NCI-H446 (cell line): ENCODE measurements at regions not wholly inside any gene's neighbourhood (a gene's known extent, or its start where the extent isn't known, plus 50 kb on each side); places are given as distances from the start of the nearest gene placed in this dataset.
A peak's percentile ranks its signal among the peaks of the same experiment; 100 is the strongest.

Experiments used
- DNase-seq, 2 experiments: peaks; one replicate each; lab custom pipeline; 2025; lab: John Stamatoyannopoulos, UW

DNA sequence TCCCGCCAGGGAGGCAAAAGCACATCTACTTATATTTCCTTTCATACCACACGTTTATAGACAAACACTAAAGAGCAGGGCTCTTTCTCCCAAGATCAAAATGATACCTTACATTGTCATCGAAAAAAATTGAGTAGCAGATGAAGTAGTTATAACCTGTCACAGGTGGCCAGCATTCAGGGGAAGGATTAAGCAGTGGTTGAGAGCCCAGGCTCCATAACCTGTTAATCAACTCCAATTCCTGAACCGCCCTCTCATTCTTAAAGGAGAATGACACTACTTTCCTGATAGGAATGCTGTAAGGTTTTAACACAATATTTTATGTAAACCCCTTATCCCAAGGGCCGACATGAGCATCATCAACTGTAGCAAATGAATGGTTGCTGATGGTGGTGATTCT lies 268.9 kb upstream of the KCNIP4 start:
- DNase-seq, result no peak

DNA sequence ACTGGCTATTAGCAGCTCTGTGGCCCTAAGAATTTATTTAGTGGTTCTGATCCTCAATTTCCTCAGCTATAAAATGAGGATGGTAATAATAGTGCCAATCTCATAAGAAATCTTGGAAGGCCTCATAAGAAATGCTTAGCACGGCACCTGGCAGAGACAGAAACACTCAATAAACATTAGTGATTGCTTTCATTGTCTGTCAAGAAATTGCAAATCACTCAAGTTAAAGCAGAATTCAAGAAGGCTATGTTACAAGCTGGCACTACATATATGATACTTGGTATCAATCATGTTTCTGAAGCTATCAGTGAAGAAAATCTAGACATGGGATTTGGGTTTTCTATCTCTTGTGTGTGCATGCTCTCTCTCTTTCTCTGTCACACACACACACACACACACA lies 267.7 kb upstream of the KCNIP4 start:
- no peak for DNase-seq

DNA sequence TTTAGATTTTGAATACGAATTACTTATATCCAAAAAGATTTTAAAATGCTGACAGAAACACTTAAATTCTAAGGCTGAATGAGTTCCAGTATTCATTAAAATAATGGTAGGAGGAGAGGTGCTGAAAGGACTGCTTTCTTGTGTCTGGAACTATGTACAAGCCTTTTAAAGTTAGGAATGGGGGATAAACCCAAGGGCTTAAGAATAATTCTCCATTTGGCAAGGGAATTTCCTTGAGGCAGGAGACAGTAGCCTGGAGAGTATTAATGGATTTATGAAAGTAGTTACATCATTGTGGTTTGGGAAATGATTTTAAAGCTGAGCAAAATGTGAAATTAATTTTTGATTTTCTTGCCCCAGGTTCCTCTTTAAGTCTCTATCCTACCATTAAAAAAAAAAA lies 266.5 kb upstream of the KCNIP4 start:
- no peak for DNase-seq

DNA sequence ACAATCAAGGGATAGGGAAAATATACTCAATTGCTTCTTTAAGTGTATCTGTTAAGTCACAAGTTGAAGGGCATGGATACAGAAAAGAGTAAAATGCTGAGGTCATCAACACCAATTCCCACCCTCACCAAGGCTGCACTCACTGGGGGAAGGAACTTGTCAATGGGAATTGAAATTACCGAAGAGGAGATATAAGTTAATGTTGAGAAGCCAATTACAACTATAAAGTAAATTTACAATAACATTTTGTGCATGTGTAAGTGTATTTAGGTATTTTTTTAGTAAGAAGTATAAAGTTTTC lies 255.1 kb upstream of the KCNIP4 start:
- DNase-seq, result no peak

DNA sequence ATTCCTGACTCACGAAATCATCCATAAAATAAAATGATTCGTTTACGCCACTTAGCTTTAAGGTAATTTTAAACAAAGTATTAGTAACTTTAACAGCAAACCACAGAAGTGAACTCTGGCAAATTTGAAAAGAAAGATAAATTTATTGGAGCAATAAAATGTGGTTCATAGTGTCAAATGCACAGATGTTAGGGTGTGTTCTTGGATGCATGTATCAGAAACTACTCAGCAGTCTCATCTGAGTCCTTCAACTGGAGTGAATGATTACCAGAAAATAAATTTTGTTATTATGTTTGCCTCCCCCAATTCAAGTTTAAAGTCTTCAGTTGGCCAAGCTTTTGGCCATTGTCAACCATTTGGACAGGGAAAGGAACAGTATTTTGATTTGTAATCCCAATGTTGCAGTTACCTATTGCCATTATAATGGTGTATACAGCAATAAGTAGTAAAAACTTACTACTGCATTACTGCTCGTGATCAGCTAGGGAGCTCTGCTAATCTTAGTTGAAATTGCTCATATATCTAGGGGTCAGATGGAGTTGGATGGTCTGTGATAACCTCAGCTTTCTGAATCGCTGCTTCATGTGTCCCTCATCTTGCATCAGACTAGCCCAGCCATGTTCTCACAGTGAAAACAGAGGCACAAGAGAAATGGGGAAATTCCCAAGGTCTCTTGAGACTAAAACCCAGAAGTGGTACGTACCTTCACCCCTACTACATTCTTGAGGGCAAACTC lies 254.6 kb upstream of the KCNIP4 start:
- DNase-seq, result no peak

DNA sequence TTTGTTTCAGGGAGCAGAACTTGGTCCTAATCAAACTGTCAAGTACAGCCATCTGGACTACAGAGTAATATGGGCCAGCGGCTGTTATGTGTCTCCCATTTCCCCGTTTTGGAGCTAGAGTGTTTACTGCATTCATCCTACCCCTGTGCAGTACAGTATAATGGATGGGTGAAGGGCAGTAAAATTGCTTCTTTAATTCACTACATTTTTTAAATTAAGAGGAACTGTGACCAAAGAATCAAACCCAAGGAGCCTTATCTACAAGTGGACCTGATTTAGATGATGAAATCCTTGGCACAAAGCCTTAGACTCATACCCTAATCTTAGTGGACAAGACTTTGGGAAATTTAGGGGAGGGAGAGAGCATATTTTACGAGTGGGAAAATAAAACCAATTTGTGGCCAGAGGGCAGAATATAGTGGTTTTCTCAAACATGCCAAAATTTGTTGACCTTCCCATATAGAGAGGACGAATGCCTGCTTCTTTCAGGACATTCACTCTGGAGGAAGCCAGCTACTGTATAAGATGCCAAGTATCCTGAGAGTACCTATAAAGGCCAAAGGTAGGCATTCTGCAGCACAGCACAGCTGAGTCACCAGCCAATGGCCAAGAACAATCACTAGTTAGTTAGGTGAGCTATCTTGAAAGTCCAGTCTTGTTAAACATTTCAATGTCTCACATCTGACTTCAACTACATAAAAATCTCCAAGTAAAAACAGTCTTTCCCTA lies 253.8 kb upstream of the KCNIP4 start:
- no peak for DNase-seq

DNA sequence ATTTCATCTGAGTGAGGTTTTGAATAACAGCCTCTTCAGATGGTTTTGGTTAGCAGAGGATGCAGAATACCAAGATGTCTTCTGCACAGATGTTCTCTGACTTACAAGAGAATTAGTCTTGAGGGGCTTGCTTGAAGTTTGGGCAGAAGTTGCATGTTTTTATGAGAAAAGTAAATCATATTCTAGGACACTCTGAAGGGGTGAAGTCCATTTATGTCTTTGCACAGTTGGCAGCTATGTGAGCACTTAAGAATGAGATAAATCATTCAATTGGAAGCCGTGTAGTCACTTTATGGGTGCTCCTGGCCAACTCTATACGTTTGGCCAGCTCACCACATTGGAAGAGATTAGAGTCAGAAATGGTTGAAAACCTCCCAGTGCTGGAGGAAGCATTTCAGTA lies 252.7 kb upstream of the KCNIP4 start:
- DNase-seq, result no peak

DNA sequence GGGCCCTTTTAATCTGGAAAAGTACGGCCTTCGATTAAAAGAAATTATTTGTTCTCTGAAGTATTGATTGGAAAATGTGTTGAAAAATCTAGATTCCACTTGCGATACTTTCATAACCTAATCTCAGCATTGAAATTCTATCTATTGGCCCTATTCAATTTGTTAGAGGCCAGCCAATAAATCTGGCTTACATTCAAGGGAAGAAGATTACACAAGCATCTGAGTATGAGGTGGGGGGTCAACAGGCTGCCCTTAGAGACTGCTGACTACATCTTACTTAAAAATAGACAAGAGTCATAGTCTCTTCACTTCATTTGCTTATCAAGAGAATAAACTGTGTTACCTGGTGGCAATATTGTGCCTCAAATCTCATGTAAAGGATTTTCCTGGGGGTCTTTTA lies 248.0 kb upstream of the KCNIP4 start:
- no peak for DNase-seq

DNA sequence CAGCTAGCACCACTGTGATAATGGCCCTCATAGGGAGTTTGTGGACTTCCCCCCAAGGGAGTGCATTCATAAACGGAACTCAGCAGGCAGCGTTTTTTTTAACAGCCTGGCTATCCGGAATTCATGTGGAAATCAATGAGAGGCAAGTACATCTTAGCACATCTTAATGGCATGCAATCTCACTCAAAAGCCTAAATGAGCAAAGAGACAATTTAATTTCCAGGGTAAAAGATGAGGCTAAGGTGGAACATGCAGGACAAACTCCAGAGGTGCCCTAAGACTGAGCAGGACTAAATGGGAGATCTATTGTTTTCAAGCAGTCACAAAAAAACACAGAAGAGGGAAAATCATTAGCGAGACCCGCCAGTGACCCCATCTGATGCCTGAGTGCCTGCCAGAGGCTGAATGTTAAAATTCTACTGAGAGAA lies 243.5 kb upstream of the KCNIP4 start:
- no peak for DNase-seq

DNA sequence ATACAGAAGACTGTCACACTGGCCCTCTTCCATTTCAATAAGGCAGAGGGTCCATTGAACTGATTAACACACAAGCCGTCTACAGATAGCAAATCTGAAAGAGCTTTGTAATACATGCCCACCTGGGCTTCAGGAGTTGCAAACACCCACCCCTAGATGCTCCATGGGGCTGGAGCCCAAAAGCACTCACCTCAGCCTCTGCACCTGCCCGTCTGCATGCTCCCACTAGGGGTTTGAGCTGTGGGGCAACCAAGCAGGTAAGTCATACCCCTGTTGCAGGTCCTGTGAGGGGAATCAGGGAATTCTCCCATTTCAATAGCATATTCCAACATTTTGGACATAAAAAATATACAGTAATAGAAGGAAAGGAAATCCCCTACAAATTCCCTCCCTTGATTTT lies 243.0 kb upstream of the KCNIP4 start:
- DNase-seq, result no peak

DNA sequence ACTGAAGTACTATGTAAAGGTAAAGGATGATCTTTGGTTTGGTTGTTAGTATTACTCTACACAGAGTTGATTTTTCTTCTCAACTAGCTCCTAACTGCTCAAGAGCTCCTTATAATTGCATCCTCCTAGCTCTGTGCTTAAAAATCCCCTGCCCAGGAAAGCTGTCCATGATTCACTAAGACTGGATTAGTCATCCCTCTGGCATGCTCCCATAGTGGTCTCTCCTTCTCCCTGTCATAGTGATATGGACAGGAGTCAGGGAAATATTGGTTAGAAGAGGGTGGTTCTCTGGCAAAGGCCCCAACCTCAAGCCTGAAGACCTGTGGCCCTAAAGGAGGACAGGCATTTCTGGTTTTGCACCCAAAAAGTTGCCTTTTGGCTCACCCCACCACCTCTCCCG lies 242.3 kb upstream of the KCNIP4 start:
- DNase-seq, result no peak

DNA sequence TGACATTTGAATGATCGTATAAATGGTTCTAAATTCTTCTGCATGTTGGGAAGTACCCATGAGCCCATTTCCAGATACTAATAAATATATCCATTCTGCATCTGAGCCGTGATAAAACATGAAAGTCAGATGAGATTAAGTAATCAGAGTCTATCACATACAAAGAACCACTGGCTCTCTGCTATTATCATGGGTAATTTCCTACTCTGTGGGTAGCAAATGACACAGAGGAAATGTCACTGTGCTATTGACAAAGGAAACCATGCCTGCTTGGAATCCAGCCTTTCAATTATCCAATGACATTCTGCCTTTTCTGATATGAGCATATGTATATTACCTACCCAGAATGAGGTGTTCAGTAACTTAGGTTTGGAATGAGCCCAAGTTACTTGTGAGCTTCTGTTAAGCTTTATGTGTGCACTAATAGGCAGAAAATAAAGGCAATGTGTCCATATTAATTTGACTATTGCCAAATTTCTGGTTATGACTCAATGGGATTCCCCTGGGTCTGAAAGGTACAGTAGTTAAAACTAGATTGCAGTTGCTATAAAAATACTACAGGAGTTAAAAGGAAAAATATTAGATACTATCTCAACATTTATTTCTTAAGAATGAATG lies 238.7 kb upstream of the KCNIP4 start:
- no peak for DNase-seq

DNA sequence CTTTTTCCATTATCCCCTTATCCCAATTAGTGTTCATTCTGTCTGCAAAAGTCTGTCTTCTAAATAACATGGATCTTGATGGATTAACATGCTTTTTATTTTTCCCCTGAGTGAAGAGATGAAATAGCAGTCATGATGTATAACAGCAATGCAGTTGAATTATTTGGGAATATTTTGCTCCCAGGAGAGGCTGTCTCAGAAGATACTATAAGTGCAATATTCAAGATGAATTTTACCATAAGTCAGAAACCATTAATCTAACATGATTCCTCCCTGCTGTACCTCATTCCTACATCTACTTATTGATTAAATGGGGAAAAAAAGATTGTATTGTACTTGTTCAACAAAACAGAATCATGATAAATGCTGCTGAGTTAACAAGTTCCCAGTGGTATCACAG lies 233.2 kb upstream of the KCNIP4 start:
- no peak for DNase-seq

DNA sequence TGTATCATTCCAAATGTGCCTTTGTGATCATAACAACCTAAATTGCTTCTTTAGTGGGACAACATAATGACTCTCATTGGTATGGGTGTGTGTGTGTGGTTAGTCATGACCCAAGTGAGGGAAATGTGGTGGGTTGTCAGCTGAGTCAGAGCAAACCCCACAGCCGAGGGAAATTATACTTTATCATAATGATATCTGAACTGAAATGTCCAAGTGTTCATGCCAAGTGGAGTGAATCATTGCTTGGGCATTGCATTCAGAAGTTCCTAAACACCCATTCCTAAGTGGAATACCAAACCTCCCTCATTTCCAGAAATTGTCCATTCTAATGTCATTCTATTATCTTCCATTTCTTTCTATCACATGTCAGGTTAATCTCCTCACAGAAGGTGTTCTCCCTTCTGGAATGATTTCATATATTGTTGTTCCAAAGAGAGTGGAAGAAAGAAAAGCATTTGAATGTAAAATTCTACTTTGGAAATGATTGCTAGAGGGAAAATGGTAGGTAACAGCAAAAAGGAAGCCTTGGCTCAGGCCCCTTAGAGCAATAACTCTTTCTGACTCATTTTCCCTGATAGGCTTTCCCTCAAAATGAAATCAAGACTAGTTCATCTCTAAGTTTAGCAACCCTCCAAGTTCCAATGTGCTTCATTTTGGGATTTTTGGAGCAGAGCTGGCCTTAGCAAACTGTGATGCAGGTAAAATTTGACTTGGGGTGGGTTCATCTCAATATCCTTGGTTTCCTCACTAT lies 230.7 kb upstream of the KCNIP4 start:
- DNase-seq, result no peak

DNA sequence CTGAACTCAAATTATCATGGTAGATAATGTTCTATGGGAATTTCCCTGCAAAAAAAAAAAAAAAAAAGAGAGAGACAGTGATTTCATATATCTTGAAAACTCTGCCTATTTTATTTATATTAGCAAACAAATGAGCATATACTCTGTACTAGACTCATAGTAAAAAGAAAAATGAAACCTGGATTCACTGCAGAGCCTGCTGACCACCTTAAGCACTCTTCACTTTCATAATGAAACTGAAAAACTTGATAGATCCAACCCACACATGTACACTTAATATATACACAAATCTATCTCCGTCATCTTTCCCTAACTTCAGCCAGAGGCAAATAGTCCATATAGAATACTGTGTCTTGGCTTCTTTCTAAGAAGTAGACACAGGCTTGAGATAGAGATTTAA lies 226.1 kb upstream of the KCNIP4 start:
- DNase-seq, result no peak

DNA sequence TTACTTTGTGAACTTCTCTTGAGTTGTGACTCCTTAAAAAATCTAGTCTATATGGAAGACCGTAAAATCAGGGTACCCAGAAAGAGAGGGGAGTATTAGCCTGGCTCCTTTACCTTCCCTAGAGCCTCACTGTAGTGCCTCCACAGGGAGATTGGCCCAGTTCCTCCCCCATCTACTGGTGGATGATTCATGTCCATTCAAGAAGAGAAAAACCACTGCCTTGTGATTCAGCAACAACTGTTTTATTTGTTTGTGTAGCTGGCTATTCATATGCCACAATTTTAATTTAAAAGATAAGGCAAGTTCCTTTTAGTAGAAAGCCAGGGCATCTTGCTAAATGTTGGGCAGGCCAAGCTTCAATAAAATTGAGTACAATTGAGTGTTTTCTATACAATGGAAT lies 221.8 kb upstream of the KCNIP4 start:
- DNase-seq, result no peak

DNA sequence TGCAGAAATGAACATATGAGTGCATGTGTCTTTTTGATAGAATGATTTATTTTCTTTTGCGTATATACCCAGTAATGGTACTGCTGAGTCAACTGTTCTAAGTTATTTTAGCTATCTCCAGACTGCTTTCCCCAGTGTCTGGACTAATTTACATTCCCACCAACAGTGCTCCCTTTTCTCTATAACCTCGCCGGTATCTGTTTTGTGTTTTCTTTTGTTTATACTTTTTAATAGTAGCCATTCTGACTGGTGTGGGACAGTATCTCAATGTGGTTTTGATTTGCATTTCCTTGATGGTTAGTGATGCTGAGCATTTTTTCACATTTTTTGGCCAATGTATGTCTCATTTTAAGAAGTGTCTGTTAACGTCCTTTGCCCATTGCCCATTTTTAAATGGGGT lies 218.6 kb upstream of the KCNIP4 start:
- no peak for DNase-seq

DNA sequence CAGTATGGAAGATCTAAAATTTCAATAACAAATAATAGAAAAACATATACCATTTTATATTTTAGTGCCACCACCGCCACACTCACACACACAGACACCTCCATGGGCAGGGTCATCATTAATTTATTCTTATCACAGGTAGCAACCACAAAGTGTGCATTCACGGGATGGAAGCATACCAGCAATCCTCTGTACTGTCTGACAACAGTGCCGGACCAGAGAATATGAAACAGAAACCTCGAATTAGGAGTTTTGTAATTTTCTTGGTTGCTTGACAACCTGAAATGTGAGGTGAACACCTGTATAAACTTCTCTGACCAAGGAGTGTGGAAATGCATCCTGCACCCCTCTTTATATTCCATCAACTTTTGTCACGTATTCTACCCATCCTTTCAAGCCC lies 213.9 kb upstream of the KCNIP4 start:
- no peak for DNase-seq

DNA sequence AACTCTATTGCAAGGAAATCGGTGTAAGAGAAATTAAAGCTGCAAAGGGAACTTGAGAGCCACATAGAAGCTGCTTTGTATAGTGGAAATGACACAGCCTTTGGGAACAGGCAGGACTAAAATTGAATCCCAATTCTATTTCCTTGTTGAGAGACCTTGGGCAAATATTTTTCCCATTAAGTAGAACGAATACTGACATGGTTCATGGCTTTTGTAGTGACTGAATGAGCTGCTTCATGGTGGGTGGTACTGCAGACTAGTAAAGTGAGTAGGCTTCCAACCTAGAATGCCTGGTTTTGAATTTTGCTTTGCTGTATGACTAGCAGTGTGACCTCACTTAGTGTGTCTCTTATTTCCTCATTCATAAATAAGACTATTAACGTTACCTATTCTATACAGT lies 182.2 kb upstream of the KCNIP4 start:
- no peak for DNase-seq

DNA sequence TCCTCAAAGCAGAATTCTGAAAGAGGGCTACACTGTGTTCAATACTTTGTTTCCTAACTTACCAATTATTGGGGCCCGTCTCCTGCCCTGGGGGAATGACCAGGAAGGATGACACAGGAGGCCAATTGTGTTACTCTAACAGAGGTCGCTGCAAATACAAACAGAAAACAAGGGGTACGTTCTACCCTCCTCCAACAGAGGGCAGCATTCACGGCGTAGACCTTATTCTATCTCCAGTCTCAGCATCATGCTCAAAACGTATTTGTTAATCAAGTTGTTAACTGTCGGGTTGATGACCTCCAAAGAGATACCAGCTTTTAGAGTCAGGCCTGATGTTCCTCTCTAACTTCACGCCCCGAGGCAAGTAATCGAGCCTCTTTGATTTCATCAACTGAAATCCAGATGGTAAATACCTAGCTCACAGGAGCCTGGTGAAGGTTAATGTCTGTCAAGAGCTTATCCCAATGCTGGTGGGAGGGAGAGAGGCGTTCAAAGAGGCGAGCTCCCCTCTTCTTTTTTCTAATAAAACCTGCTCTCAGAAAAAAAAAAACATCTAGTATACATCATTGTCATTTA lies 181.0 kb upstream of the KCNIP4 start:
- peak in 1 of 2 experiments; percentile 45 for DNase-seq

DNA sequence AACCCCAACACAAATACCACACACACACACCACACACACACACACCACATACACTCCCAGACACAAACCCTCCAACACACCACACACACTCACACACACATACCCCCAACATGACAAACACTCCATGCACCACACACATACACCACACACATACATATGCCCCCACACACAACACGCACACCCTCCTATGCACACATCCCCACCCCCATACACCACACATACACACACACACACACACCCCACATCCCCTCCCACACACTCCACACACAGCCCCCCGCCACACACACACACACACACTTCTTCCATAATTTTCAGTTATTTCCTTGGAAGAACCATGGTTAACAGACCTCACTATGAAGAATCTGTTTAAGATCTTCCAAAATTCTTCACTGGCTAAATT lies 173.5 kb upstream of the KCNIP4 start:
- DNase-seq, result no peak

DNA sequence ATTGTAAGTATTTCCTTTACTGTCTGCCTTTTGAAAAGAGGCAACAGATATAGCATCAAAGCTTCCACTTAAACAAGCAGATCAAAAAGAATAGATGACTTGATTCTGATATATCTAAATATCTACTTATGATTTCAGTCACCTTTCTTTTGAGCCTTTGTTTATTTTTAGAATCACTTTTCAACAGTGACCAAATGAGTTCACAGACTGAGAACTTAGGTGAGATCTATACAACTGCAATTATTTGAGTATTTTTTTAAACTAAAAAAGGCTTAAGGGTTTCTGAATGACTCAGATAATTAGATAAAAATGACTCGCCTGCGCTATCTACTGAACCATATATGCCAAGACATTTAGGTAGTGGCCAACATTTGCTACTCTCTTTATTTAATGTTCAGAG lies 166.7 kb upstream of the KCNIP4 start:
- DNase-seq, result no peak

DNA sequence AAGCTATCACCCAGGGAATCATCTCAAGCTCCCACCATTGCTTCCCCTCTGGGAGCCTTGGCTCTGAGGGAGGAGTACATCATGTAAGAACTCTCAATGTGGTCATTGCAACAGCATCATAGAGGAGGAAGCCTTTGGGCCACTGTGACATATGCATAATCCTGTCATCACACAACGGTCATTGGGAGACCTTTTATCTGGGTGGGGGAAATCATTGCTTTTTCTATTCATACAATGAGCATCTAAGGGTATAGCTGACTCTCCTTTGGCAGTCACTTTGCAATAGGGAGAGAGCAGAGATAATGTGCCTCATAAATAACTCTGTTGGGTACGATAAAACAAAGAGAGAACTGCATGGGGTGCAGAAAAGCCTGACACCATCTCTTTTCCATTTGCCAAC lies 155.2 kb upstream of the KCNIP4 start:
- no peak for DNase-seq
